ENCODE measurements at regions not wholly inside any gene's neighbourhood (a gene's known extent, or its start where the extent isn't known, plus 50 kb on each side); places are given as distances from the start of the nearest gene placed in this dataset.

DNA sequence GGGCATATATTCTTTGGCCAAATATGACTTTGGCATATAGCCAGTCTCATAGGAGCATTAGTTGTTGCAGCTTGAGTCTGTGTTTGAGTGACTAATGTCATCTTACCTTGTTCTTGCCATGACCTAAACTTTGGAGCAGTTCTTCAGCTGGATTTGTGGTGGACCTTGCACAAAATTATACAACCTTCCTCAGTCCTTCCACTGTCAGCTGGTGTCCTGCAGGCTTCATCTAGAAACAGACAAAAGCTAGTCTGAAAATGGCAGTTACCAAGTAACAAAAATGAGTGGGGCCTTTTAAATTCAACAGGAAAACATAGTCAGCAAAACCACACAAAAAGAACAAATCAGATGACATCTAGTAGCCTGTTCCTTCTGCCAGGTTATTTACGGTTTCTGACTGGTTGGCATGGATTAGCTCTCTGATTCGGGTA, 59.5 kb upstream of the HECTD2 start:
- Histone ChIP-seq H3K4me1 (ENCODE audit: insufficient read depth, low read length) (0 out of 2 replicates have a peak, but pooled peaks cover 5% of the 10 kb centered on the region), H3K79me2 (ENCODE audit: low read length) (no peaks in the 10 kb centered on the region), H3K36me3 (ENCODE audit: low read depth, low read length) (no peaks in the 10 kb centered on the region), H3F3A (ENCODE audit: low read length, unreplicated experiment) (no peaks in the 10 kb centered on the region), H2AFZ (ENCODE audit: low read length) (no peak overlapping the region), H3K27me3 (ENCODE audit: low read length) (no peaks in the 10 kb centered on the region), H4K20me1 (ENCODE audit: low read length) (no peaks in the 10 kb centered on the region), H3K9me3 (ENCODE audit: low read length) (no peaks in the 10 kb centered on the region), H3K4me2 (ENCODE audit: low read length) (no peak overlapping the region), H3K9me2 (replicated peaks; ENCODE audit: low read length) (no peaks in the 10 kb centered on the region), H3K9ac (ENCODE audit: low read length) (no peak overlapping the region), H3K27ac (ENCODE audit: low read length) (no peak overlapping the region), H3K4me3 (ENCODE audit: low read length) (no peak overlapping the region)
- ChIA-PET CTCF (no interaction called here), POLR2A (ENCODE audit: unreplicated experiment) (interaction anchor here (0.6 kb wide), 1 partner anchor 8 kb away, joined by 3 read pairs; no protein-coding TSS in a partner anchor)
- DNase-seq (no peak), ATAC-seq (no peak)
- TF ChIP-seq EZH2phosphoT487 (IDR thresholded peaks at IDR 0.05; ENCODE audit: borderline replicate concordance, low read length) (no peak), EZH2 (IDR thresholded peaks at IDR 0.05; ENCODE audit: low read length, unreplicated experiment) (no peak), CTCF (conservative IDR thresholded peaks at IDR 0.05; ENCODE audit: low read depth, low read length) (no peak)
- intact Hi-C loops (cut with micrococcal nuclease) = no loop called here
- no TSS peak for BruUV-seq (replicated peaks)

DNA sequence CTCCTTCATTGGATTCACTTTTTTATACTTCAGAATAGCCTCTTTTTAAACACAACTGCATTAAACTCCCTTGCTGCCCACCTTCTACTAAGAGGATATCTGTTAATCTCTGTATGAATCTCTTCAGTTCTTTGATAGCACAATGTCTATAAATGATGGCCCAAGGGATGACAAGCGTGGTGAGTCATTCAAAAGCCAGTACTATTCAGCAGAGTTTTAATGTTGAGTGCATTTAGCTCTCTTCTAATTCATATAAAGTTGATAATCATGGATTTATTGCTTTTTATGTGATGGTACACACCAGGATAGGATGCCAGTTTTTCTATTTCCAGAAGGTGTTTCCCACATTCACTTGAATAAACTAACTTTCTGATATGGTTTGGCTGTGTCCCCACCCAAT, 57.4 kb upstream of the HECTD2 start:
- ATAC-seq (no peak), DNase-seq (no peak)
- H3K36me3 ChIP-seq (ENCODE audit: low read depth, low read length) = no peaks in the 10 kb centered on the region
- 0 out of 2 replicates have a peak, but pooled peaks cover 5% of the 10 kb centered on the region for H3K4me1 ChIP-seq (ENCODE audit: insufficient read depth, low read length)
- H2AFZ ChIP-seq (ENCODE audit: low read length) = no peak overlapping the region
- H3K9ac ChIP-seq (ENCODE audit: low read length) = no peak overlapping the region
- H3K79me2 ChIP-seq (ENCODE audit: low read length) = no peaks in the 10 kb centered on the region
- no peaks in the 10 kb centered on the region for H4K20me1 ChIP-seq (ENCODE audit: low read length)
- H3K4me3 ChIP-seq (ENCODE audit: low read length) = no peak overlapping the region
- CTCF ChIA-PET = no interaction called here
- POLR2A ChIA-PET (ENCODE audit: unreplicated experiment) = no interaction called here
- H3F3A ChIP-seq (ENCODE audit: low read length, unreplicated experiment) = no peaks in the 10 kb centered on the region
- H3K9me3 ChIP-seq (ENCODE audit: low read length) = no peaks in the 10 kb centered on the region
- TF ChIP-seq CTCF (conservative IDR thresholded peaks at IDR 0.05; ENCODE audit: low read depth, low read length) = no peak
- TF ChIP-seq EZH2 (IDR thresholded peaks at IDR 0.05; ENCODE audit: low read length, unreplicated experiment) = no peak
- no peak for TF ChIP-seq EZH2phosphoT487 (IDR thresholded peaks at IDR 0.05; ENCODE audit: borderline replicate concordance, low read length)
- H3K9me2 ChIP-seq (replicated peaks; ENCODE audit: low read length) = no peaks in the 10 kb centered on the region
- BruUV-seq (replicated peaks) = no TSS peak
- H3K27me3 ChIP-seq (ENCODE audit: low read length) = no peaks in the 10 kb centered on the region
- H3K27ac ChIP-seq (ENCODE audit: low read length) = no peak overlapping the region
- no peak overlapping the region for H3K4me2 ChIP-seq (ENCODE audit: low read length)
- intact Hi-C loops (cut with micrococcal nuclease) = no loop called here

GRCh38 chr10:91354166-91355075, 55.7 kb upstream of the HECTD2 start:
- Histone ChIP-seq H3K79me2 (ENCODE audit: low read length) (no peaks in the 10 kb centered on the region), H3K36me3 (ENCODE audit: low read depth, low read length) (no peaks in the 10 kb centered on the region), H3K4me2 (ENCODE audit: low read length) (no peak overlapping the region), H3F3A (ENCODE audit: low read length, unreplicated experiment) (no peaks in the 10 kb centered on the region), H3K9me2 (replicated peaks; ENCODE audit: low read length) (no peaks in the 10 kb centered on the region), H2AFZ (ENCODE audit: low read length) (no peak overlapping the region), H3K4me3 (ENCODE audit: low read length) (no peak overlapping the region), H3K9ac (ENCODE audit: low read length) (no peak overlapping the region), H3K27ac (ENCODE audit: low read length) (no peak overlapping the region), H4K20me1 (ENCODE audit: low read length) (no peaks in the 10 kb centered on the region), H3K4me1 (ENCODE audit: insufficient read depth, low read length) (0 out of 2 replicates have a peak, but pooled peaks cover 5% of the 10 kb centered on the region), H3K9me3 (ENCODE audit: low read length) (no peaks in the 10 kb centered on the region), H3K27me3 (ENCODE audit: low read length) (peaks cover 8% of the 10 kb centered on the region)
- CTCF ChIA-PET = no interaction called here
- no TSS peak for BruUV-seq (replicated peaks)
- no peak for ATAC-seq
- no peak for DNase-seq
- intact Hi-C loops (cut with micrococcal nuclease) = no loop called here
- no peak for TF ChIP-seq EZH2phosphoT487 (IDR thresholded peaks at IDR 0.05; ENCODE audit: borderline replicate concordance, low read length)
- no peak for TF ChIP-seq CTCF (conservative IDR thresholded peaks at IDR 0.05; ENCODE audit: low read depth, low read length)
- TF ChIP-seq EZH2 (IDR thresholded peaks at IDR 0.05; ENCODE audit: low read length, unreplicated experiment) = no peak
- POLR2A ChIA-PET (ENCODE audit: unreplicated experiment) = interaction anchor here (0.6 kb wide), 1 partner anchor 1240 kb away, joined by 3 read pairs; no protein-coding TSS in a partner anchor

Data from PC-3 (cell line).